ES-I3 (cell line): ENCODE measurements at regions not wholly inside any gene's neighbourhood (a gene's known extent, or its start where the extent isn't known, plus 50 kb on each side); places are given as distances from the start of the nearest gene placed in this dataset.

Source experiments
- H3K36me3 ChIP-seq: 2 replicates; pipeline ENCODE4 v1.6.1; 2013; ENCODE audit warnings: mild to moderate bottlenecking, low read length, control low read depth, moderate library complexity; ENCODE audit not compliant: insufficient read depth
- H3K4me1 ChIP-seq: 2 replicates; pipeline ENCODE4 v1.6.1; 2013; ENCODE audit warnings: mild to moderate bottlenecking, control low read depth, low read length; ENCODE audit not compliant: insufficient read depth
- H3K9ac ChIP-seq: 2 replicates; pipeline ENCODE4 v1.6.1; 2013; ENCODE audit warnings: low read depth, mild to moderate bottlenecking, low read length, moderate library complexity
- H3K9me3 ChIP-seq: 2 replicates; pipeline ENCODE4 v1.6.1; 2013; ENCODE audit warnings: mild to moderate bottlenecking, low read length, moderate library complexity; ENCODE audit not compliant: control insufficient read depth, insufficient read depth

- peaks cover 6% of the 10 kb centered on the region for H3K4me1 ChIP-seq
- H3K36me3 ChIP-seq: no peaks in the 10 kb centered on the region
- no peak overlapping the region for H3K9ac ChIP-seq
- no peaks in the 10 kb centered on the region for H3K9me3 ChIP-seq
These were observed 301.3 kb upstream of the MGMT start for GRCh38 chr10:129165770-129166169.

- Histone ChIP-seq H3K9me3 (no peaks in the 10 kb centered on the region), H3K4me1 (no peaks in the 10 kb centered on the region)
These were observed 298.4 kb upstream of the MGMT start for GRCh38 chr10:129168660-129169059.

GRCh38 chr10:129169115-129169514, 297.9 kb upstream of the MGMT start:
- Histone ChIP-seq H3K9me3 (no peaks in the 10 kb centered on the region), H3K4me1 (no peaks in the 10 kb centered on the region), H3K9ac (no peak overlapping the region), H3K36me3 (no peaks in the 10 kb centered on the region)

More at GRCh38 chr10:129168660-129169059, 298.4 kb upstream of the MGMT start:
- H3K9ac ChIP-seq: no peak overlapping the region
- no peaks in the 10 kb centered on the region for H3K36me3 ChIP-seq

GRCh38 chr10:129170812-129171211, 296.2 kb upstream of the MGMT start:
- Histone ChIP-seq H3K4me1 (no peaks in the 10 kb centered on the region), H3K9me3 (no peaks in the 10 kb centered on the region), H3K9ac (no peak overlapping the region), H3K36me3 (no peaks in the 10 kb centered on the region)

GRCh38 chr10:129171812-129172211, 295.2 kb upstream of the MGMT start:
- H3K9ac ChIP-seq: no peak overlapping the region
- no peaks in the 10 kb centered on the region for H3K36me3 ChIP-seq
- H3K9me3 ChIP-seq: no peaks in the 10 kb centered on the region
- no peaks in the 10 kb centered on the region for H3K4me1 ChIP-seq

- H3K9ac ChIP-seq: no peak overlapping the region
- no peaks in the 10 kb centered on the region for H3K36me3 ChIP-seq
- H3K9me3 ChIP-seq: no peaks in the 10 kb centered on the region
- H3K4me1 ChIP-seq: no peaks in the 10 kb centered on the region
These were observed 292.6 kb upstream of the MGMT start for GRCh38 chr10:129174232-129175014.

GRCh38 chr10:129179245-129179971, 287.6 kb upstream of the MGMT start:
- H3K4me1 ChIP-seq: no peaks in the 10 kb centered on the region

GRCh38 chr10:129179972-129180678, 286.9 kb upstream of the MGMT start:
- Histone ChIP-seq H3K9me3 (no peaks in the 10 kb centered on the region), H3K36me3 (no peaks in the 10 kb centered on the region), H3K4me1 (no peaks in the 10 kb centered on the region), H3K9ac (no peak overlapping the region)

More at GRCh38 chr10:129179245-129179971, 287.6 kb upstream of the MGMT start:
- no peaks in the 10 kb centered on the region for H3K9me3 ChIP-seq
- H3K9ac ChIP-seq: no peak overlapping the region
- H3K36me3 ChIP-seq: no peaks in the 10 kb centered on the region

- no peaks in the 10 kb centered on the region for H3K36me3 ChIP-seq
These were observed 282.8 kb upstream of the MGMT start for GRCh38 chr10:129184196-129184595.

GRCh38 chr10:129187331-129187730, 279.7 kb upstream of the MGMT start:
- H3K36me3 ChIP-seq: no peaks in the 10 kb centered on the region
- no peak overlapping the region for H3K9ac ChIP-seq
- no peaks in the 10 kb centered on the region; the same call in 1 of the 2 replicates for H3K9me3 ChIP-seq
- no peaks in the 10 kb centered on the region for H3K4me1 ChIP-seq

More at GRCh38 chr10:129184196-129184595, 282.8 kb upstream of the MGMT start:
- H3K9ac ChIP-seq: no peak overlapping the region
- no peaks in the 10 kb centered on the region; the same call in 1 of the 2 replicates for H3K9me3 ChIP-seq
- no peaks in the 10 kb centered on the region for H3K4me1 ChIP-seq

- Histone ChIP-seq H3K36me3 (no peaks in the 10 kb centered on the region), H3K9ac (no peak overlapping the region; the same call in 1 of the 2 replicates), H3K9me3 (no peaks in the 10 kb centered on the region), H3K4me1 (0 out of 2 replicates have a peak, but pooled peaks cover 3% of the 10 kb centered on the region)
These were observed 275.2 kb upstream of the MGMT start for GRCh38 chr10:129191797-129192196.

GRCh38 chr10:129192344-129193128, 274.5 kb upstream of the MGMT start:
- H3K36me3 ChIP-seq: no peaks in the 10 kb centered on the region
- no peaks in the 10 kb centered on the region for H3K9me3 ChIP-seq
- H3K4me1 ChIP-seq: 0 out of 2 replicates have a peak, but pooled peaks cover 3% of the 10 kb centered on the region
- H3K9ac ChIP-seq: no peak overlapping the region

GRCh38 chr10:129193148-129193547, 273.9 kb upstream of the MGMT start:
- Histone ChIP-seq H3K9me3 (no peaks in the 10 kb centered on the region), H3K36me3 (no peaks in the 10 kb centered on the region), H3K4me1 (0 out of 2 replicates have a peak, but pooled peaks cover 3% of the 10 kb centered on the region), H3K9ac (no peak overlapping the region)
